GM18909 (cell line): ENCODE measurements at regions not wholly inside any gene's neighbourhood (a gene's known extent, or its start where the extent isn't known, plus 50 kb on each side); places are given as distances from the start of the nearest gene placed in this dataset.
"Not testable (repeated sequence)": the region's sequence is repeated elsewhere in the genome, so short reads cannot be mapped to it uniquely, and the experiment has no call there.

Experiments
- ATAC-seq: cut with Tn5 transposase; IDR thresholded peaks from one replicate; pipeline ENCODE4 v1.9.1; 2021; ENCODE audit warnings: mild to moderate bottlenecking; ENCODE audit not compliant: unreplicated experiment, poor library complexity

DNA sequence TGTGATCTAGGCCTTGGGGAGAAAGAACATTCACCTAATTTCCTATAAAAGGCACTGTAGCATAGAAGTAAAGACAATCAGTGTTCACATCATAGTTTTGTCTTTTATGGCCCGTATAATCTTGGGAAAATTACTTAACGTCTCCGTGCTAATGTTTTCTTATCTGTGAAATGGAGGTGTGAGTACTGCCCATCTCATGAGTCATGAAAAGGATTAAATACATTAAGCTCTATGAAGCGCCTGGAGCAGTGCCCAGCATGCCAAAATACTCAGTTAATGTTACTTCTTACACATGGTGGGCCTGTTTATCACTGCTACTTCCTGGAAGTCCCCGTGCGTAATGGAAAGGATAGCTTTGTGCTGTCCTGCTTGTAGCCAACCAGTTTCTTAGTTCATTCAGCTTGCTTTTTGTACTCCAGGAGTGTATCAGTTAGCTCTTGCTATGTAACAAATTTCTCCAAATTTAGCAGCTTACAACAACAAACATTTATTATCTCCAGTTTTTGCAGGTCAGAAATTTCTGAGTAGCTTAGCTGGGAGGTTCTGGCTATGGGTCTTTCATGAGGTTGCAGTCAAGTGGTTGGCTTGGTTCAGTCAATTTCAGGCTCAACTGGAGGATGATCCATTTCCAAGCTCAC, 103.6 kb upstream of the BMP2 start:
- ATAC-seq, result no peak

GRCh38 chr20:6663104-6663503, 104.4 kb upstream of the BMP2 start:
- ATAC-seq, result peak; percentile 62

- no peak for ATAC-seq
These were observed 105.2 kb upstream of the BMP2 start for GRCh38 chr20:6662309-6662708.

GRCh38 chr20:6660441-6660840, 107.0 kb upstream of the BMP2 start:
- no peak for ATAC-seq

GRCh38 chr20:6658909-6659308, 108.6 kb upstream of the BMP2 start:
- ATAC-seq, result not testable (repeated sequence)

- ATAC-seq, result no peak
These were observed 109.6 kb upstream of the BMP2 start for GRCh38 chr20:6657904-6658303.

DNA sequence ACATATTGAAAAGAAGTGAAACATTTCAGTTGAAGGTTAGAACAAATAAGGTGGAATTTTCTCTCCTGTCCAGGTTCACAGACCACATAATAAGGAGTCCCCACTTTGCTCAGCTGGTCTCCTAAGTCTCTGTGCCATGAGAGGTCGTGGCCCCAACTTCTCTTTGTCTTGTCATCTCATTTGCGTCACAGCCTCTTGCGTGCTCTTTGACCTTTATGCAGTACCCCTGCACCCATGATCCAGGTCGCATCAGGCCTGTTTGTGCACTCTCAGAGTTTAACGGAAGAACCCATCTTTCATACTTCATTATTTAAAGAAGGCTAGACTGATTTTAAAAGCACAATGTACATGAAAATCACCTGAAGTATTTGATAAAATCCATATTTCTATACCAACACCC, 110.4 kb upstream of the BMP2 start:
- no peak for ATAC-seq

- no peak for ATAC-seq
These were observed 112.8 kb upstream of the BMP2 start for GRCh38 chr20:6654513-6655252.

GRCh38 chr20:6651561-6651960, 115.9 kb upstream of the BMP2 start:
- ATAC-seq, result peak; percentile 71

GRCh38 chr20:6651016-6651415, 116.5 kb upstream of the BMP2 start:
- ATAC-seq, result no peak

DNA sequence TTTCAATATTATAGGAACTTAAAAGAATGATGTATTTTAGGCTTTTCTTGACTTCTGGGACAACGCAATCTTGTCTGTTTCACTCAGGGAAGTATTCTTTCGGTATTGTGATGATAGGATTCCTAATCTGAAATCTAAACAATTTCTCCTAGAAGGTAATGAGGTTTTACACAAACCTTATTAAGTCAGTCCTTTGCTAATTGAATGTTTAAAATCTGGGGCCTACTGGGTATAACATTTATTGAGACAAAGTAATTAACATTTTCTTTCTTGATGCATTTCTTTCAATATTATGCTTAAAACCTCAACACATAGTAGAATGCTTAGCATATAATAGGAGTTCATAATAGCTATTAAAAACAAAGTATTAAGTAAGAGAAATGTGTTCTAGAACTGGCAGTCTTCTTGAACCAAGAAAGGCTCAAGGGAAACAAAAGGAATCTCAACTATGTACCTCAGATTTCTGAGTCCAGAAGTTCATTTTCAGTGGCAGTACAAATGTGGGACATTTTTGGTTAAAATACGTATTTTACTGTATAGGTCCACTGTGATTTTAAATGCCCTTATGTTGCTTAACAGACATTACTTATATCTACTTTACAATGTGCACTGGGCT, 121.4 kb upstream of the BMP2 start:
- ATAC-seq, result no peak

DNA sequence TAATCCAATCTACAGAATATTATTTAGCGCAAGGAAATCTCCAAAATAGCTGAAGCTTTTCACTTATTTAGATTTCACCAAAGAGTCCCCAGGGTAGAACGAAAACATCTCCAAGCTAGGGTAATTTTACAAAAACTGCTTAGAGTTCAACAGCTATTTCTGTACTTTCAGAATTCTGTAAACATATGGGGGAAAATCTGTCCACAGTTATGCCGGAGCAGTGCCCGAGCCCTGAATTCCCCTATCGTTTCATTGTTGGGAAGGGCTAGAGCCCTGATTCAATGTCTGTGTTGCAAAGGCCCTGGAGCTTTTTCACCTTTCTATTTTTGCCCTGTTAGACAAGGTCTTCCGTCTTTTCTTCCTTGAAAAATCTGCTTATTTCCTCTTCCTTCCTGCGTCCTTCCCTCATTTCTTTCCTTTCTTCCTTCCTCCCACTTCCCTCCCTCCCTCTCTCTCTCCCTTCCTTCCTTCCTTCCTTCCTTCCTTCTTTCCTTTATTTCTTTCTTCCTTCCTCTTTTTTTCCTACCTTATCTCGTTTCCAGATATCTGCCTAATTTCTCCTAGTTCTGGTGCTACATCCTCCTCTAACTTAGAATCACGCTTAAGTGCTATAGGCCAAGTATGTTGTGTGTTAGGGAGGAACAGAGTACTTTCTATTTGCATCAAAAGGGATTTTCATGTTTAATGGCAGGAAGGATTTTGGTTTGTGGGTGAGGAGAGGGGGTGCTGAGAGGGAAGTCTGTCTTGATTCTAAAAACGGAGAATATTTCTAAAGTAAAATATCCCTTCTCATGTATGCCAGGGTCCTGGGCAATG, 122.5 kb upstream of the BMP2 start:
- no peak for ATAC-seq

DNA sequence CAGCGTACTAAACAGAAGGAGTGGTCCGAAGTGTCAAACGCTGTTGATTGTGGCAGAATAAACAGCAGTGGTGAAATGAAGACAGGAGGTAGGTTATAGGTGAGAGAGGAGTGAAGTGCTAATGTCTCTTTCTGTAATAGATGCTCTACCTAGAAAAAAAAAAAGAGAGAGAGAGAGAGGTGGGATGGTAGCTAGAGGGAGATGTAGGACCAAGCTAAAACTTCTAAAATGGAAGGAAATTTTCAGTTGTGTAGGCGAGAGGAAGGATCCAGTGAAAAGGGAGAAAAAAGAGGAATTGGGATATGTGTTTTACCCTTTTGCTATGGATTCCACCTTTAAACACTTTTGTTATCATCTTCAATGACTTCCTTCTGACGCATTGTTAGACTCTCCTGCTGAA, 126.5 kb upstream of the BMP2 start:
- ATAC-seq, result no peak

DNA sequence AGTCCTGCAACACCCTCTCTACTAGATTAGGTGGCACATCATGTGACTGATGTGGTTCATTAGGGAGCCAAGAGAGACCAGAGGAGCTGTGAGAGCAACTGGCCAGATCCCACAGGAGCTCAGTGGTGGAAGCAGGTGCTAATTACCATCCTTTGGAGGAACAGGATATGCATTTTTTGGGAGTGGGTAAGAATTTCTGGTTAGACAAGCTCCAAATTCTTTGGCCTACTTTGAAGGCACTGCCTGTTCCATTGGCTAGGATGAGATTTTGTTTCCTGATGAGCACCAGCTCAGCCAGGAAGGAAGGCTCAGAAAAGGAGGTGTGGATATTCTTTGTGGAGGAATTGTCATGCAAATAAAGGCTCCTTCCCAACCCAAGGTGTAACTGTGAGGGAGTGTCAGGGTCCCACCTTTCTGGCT, 130.3 kb upstream of the BMP2 start:
- ATAC-seq, result no peak

- peak; percentile 52 for ATAC-seq
These were observed 131.0 kb upstream of the BMP2 start for GRCh38 chr20:6636209-6637159.

DNA sequence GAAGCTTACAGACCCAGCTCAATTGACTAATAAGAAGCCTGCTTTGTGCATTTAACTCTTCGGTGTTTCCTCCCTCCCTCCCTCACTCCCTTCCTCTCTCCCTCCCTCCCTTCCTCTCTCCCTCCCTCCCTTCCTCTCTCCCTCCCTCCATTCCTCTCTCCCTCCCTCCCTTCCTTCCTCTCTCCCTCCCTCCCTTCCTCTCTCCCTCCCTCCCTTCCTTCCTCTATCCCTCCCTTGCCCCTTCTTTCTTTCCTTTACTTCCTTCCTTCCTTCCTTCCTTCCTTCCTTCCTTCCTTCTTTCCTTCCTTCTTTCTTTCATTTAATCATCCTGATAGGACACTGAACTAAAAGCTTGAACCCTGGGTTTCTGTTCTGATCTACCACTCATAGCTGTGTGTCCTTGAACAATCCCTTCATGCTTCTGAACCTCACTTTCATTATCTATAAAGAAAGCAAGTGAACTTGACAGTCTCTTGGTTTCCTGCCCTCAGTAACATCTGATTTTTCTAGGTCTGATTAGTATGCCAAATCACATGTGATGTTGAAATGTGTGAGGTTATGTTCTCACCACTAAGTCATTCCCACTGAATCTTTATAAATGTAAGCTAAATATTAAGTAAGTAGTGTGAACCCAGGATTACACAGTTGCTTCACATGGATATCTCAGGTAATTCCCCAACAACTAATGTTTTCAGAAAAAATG, 132.3 kb upstream of the BMP2 start:
- ATAC-seq, result peak; percentile 72

DNA sequence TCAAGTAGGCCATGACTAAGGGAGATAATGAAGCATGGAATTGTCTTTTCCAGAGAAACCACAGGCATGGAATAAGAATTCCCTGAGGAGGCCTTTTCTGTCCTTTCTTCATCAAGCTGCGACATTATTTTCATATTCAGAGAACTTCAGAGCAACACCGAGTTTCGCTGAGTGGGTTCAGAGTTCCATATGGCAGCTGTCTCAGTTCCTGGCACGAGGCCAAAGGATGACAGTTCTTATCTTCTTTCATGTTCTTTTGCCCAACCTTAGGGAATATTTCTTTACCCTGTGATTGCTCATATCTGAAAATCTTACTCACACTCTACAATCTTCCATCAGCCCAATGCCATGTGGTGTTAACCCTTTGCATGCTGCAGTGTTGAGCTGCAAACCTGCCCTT, 135.3 kb upstream of the BMP2 start:
- ATAC-seq, result no peak

DNA sequence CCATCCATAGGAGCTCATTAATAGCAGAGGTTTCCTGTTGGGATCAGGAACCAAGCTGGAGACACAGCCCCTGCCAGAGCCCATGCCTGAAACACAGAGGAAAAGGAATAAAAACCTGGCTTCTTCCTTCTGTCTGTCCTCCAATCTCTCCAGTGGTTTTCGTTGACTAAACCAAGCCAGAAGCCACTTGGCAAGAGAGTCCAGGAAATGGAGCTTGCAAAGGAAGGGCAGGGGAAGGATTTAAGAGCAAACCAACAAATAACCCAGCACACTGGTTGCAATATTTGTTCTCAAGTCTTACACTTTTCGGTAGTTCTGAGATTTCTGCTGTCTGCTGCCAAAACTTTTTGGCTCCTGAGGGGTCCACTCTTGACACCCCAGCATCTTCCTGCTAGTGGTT, 137.0 kb upstream of the BMP2 start:
- ATAC-seq, result no peak

DNA sequence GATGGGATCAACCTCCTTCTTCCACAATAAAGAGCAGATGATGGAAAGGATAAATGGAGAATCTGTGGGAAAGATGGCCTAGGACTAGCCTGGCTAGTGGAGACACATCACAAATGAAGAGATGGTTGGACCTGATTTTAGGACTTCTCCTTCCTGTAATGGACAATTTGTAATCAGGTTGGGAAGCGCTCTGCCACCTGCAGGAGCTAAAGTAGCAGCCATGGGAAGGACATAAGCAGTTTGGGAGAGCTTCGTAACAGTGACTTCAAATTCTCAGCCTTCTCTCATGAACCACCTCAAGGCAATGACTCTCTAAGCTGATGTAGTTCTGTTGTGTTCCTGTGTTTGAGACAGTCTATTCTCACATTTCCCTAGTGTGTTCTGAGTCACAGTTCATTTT, 137.9 kb upstream of the BMP2 start:
- no peak for ATAC-seq
